Vagina (tissue), 2 donors: ENCODE measurements at regions not wholly inside any gene's neighbourhood (a gene's known extent, or its start where the extent isn't known, plus 50 kb on each side); places are given as distances from the start of the nearest gene placed in this dataset.

Experiments used
- POLR2A ChIP-seq, 2 donors: fragments of 450-650 bp; IDR thresholded peaks; one replicate each; pipeline ENCODE4 v1.6.1; 2017; ENCODE audit warnings: antibody characterized with exemption in 2 of 2, mild to moderate bottlenecking in 2 of 2, moderate library complexity in 2 of 2
- TF ChIP-seq, protein P1 (sequence below), 3 experiments: fragments of 450-650 bp in 2 of 3; fragments of 200-600 bp in 1 of 3; sonication (generic) in 1 of 3; IDR thresholded peaks; one replicate each; pipeline ENCODE4 v1.5.1; 2017 to 2019; ENCODE audit warnings: antibody characterized with exemption in 3 of 3, mild to moderate bottlenecking in 2 of 3, moderate library complexity in 2 of 3

DNA sequence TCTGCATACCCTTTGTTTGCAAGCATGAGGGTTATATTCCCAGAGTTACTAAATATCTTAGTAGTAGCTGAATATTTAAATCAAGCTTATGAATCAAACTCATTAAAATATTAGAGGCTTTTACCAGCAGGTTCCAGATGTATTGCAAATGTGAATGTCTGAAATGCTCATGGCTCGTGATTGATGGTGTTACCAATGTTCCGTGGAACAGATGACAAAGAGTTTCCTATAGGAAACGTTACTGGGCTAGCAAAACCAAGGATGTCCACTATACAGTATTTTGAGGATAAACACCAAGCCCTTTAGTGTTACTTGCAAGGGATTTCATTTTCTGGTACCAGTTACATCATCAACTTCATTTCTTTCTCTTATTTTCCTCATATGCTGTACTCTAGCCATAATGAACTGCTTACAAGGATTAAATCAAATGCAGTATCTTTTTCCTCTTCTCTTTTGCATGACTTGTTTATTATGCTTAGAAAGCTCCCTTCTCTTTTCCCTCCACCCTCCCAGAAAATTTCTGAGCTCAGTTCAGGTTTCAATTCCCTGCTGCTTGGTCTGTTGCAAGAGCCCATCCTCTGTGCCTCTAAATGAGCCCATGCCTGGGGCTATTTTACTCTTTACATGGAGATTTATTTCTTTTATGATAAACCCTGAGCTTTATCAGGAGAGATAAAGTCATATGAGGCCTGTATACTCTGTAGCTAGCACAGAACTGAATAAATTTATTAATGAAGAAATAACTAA is 1537.1 kb upstream of the GOT2 start:
- no peak for TF ChIP-seq POLR2A (IDR thresholded peaks at IDR 0.05)
- TF ChIP-seq, protein P1, sequence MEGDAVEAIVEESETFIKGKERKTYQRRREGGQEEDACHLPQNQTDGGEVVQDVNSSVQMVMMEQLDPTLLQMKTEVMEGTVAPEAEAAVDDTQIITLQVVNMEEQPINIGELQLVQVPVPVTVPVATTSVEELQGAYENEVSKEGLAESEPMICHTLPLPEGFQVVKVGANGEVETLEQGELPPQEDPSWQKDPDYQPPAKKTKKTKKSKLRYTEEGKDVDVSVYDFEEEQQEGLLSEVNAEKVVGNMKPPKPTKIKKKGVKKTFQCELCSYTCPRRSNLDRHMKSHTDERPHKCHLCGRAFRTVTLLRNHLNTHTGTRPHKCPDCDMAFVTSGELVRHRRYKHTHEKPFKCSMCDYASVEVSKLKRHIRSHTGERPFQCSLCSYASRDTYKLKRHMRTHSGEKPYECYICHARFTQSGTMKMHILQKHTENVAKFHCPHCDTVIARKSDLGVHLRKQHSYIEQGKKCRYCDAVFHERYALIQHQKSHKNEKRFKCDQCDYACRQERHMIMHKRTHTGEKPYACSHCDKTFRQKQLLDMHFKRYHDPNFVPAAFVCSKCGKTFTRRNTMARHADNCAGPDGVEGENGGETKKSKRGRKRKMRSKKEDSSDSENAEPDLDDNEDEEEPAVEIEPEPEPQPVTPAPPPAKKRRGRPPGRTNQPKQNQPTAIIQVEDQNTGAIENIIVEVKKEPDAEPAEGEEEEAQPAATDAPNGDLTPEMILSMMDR (IDR thresholded peaks at IDR 0.05) = no peak
